ENCODE measurements at regions not wholly inside any gene's neighbourhood (a gene's known extent, or its start where the extent isn't known, plus 50 kb on each side); places are given as distances from the start of the nearest gene placed in this dataset.

DNA sequence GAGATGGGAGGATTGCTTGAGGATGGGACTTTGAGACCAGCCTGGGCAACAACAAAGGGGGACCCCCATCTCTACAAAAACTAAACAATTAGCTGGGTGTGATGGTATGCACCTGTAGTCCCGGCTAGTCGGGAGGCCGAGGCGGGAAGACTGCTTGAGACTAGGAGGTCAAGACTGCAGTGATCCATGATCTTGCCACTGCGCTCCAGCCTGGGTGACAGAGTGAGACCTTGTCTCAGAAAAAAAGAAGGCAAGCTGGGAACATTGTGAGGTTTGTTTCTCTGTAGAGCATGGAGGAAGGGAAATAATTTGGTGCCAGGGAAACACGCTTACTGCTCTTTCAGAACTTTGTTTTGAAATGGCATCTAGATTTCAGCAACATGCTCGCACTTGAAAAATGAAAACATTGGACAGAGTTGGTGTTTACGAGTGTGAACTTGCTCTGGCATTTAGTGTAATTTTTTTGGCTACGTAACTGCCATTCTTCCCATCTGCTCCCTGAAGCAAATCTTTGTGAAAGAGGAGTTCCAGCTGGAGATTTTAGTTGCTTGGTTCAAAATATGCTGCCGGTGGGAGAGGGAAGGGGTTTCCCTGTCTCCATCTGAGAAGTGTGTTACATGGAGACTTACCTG, 125.6 kb upstream of the DLX2 start:
- TF ChIP-seq, protein P1, sequence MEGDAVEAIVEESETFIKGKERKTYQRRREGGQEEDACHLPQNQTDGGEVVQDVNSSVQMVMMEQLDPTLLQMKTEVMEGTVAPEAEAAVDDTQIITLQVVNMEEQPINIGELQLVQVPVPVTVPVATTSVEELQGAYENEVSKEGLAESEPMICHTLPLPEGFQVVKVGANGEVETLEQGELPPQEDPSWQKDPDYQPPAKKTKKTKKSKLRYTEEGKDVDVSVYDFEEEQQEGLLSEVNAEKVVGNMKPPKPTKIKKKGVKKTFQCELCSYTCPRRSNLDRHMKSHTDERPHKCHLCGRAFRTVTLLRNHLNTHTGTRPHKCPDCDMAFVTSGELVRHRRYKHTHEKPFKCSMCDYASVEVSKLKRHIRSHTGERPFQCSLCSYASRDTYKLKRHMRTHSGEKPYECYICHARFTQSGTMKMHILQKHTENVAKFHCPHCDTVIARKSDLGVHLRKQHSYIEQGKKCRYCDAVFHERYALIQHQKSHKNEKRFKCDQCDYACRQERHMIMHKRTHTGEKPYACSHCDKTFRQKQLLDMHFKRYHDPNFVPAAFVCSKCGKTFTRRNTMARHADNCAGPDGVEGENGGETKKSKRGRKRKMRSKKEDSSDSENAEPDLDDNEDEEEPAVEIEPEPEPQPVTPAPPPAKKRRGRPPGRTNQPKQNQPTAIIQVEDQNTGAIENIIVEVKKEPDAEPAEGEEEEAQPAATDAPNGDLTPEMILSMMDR (IDR thresholded peaks at IDR 0.05; ENCODE audit: low read depth, low read length, poor library complexity, severe bottlenecking) = no peak
- TF ChIP-seq EZH2phosphoT487 (IDR thresholded peaks at IDR 0.05; ENCODE audit: borderline replicate concordance, low read length) = no peak
